IPS-15b (cell line): ENCODE measurements at regions not wholly inside any gene's neighbourhood (a gene's known extent, or its start where the extent isn't known, plus 50 kb on each side); places are given as distances from the start of the nearest gene placed in this dataset.
"Not testable (repeated sequence)": the region's sequence is repeated elsewhere in the genome, so short reads cannot be mapped to it uniquely, and the experiment has no call there.

ENCODE experiments used
- H3K27me3 ChIP-seq: one replicate; pipeline ENCODE4 v1.6.1; 2013; ENCODE audit warnings: low read length; ENCODE audit not compliant: control insufficient read depth, insufficient read depth
- H3K36me3 ChIP-seq: one replicate; pipeline ENCODE4 v1.6.1; 2013; ENCODE audit warnings: low read length; ENCODE audit not compliant: control insufficient read depth, insufficient read depth
- H3K4me1 ChIP-seq: one replicate; pipeline ENCODE4 v1.6.1; 2013; ENCODE audit warnings: mild to moderate bottlenecking, low read length; ENCODE audit not compliant: control insufficient read depth, insufficient read depth
- H3K4me3 ChIP-seq: one replicate; pipeline ENCODE4 v1.5.1; 2013; ENCODE audit warnings: low read depth, low read length
- H3K9ac ChIP-seq: one replicate; pipeline ENCODE4 v1.6.1; 2013; ENCODE audit warnings: low read depth, mild to moderate bottlenecking, low read length
- H3K9me3 ChIP-seq: one replicate; pipeline ENCODE4 v1.6.1; 2013; ENCODE audit warnings: mild to moderate bottlenecking, low read length; ENCODE audit not compliant: control insufficient read depth, insufficient read depth

- not testable (repeated sequence) for H3K4me1 ChIP-seq, H3K36me3 ChIP-seq, H3K27me3 ChIP-seq, H3K4me3 ChIP-seq, H3K9me3 ChIP-seq, H3K9ac ChIP-seq
Measured at GRCh38 chr20:30597429-30597828, 660.0 kb upstream of the DEFB115 start.

DNA sequence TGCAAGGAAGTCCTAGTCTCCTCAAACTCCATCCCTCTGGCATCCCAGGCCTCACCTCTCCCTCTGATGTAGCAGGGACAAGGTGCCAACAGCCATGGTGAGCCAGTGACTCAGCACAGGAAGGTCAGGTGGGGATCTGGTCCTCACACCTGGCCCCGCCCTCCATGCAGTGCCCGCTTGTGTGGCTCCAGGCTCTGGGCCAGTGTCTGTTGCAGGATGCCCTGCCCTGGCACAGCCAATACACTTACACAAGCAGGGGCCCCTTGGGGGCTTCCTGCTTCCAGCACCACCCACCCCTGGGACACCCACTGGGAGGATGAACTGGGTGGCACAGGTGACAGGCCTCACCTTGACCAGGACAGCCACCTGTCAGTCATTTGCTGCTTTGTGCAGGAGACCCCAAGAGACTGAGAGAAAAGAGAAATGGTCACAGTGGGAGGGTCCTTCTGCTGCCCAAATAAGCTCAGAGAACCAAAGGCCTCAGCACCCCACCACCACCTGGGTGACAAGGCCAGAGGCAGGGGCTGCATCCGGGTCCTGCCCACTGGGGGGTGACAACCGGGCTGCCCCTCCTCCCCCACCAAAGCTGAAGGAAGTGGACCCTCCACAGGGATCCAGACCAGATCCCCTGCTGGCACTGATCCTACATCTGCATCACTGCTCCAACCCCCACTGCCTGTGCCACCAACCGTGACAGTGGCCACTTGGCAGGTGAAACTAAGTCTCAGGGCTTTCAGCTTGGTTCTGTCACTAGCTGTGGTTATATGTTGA lies 658.8 kb upstream of the DEFB115 start:
- no peak overlapping the region for H3K4me3 ChIP-seq
- no peaks in the 10 kb centered on the region for H3K27me3 ChIP-seq
- no peak overlapping the region for H3K9ac ChIP-seq
- H3K4me1 ChIP-seq: no peaks in the 10 kb centered on the region
- H3K36me3 ChIP-seq: no peaks in the 10 kb centered on the region
- no peaks in the 10 kb centered on the region for H3K9me3 ChIP-seq

- H3K9ac ChIP-seq: no peak overlapping the region
- no peaks in the 10 kb centered on the region for H3K36me3 ChIP-seq
- no peaks in the 10 kb centered on the region for H3K9me3 ChIP-seq
- no peaks in the 10 kb centered on the region for H3K4me1 ChIP-seq
- H3K4me3 ChIP-seq: no peak overlapping the region
- no peaks in the 10 kb centered on the region for H3K27me3 ChIP-seq
Measured at GRCh38 chr20:30599990-30600389, 657.5 kb upstream of the DEFB115 start.

GRCh38 chr20:30601974-30602373 lies 655.5 kb upstream of the DEFB115 start:
- H3K36me3 ChIP-seq: no peaks in the 10 kb centered on the region
- no peaks in the 10 kb centered on the region for H3K27me3 ChIP-seq
- H3K4me1 ChIP-seq: no peaks in the 10 kb centered on the region
- no peak overlapping the region for H3K9ac ChIP-seq
- no peak overlapping the region for H3K4me3 ChIP-seq
- H3K9me3 ChIP-seq: peaks cover 2% of the 10 kb centered on the region

DNA sequence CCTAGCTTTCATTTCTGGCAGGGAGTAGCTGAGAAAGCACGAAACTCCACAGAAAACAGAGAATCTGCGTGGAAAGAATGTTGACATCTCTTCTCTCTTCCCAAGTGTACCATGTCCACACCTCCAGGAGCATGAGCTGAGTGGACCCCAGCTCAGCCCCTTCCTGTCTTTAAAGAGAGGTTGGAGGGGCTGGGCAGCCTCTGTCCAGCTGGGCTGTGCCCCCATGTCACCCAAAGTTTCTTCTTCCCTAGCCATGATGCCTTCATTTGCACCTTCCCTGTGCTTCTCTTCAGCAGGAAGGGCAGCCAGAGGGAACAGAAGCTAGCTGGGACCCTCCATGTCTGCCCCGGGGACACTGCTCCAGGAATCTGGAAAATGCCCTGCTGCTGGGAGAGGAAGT lies 655.0 kb upstream of the DEFB115 start:
- Histone ChIP-seq H3K9ac (no peak overlapping the region), H3K36me3 (no peaks in the 10 kb centered on the region), H3K4me1 (no peaks in the 10 kb centered on the region), H3K9me3 (peaks cover 4% of the 10 kb centered on the region), H3K4me3 (no peak overlapping the region), H3K27me3 (no peaks in the 10 kb centered on the region)

DNA sequence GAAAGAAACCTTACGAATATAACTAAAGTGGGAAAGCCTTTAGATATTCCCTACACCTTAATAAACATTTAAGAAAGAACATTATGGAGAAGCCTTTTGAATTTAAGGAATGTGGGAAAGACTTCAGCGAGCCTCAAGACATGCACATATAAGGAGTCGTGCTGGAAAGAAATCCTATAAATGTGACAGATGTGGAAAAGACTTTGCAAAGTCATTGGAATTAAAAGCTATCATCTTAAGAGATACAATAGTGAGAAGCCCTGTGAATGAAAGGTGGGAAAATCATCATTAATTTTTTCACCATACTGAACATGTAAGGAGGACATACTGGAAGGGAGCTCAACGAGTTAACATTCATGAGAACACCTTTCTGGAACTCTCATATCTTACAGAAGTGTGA lies 650.5 kb upstream of the DEFB115 start:
- Histone ChIP-seq H3K4me3 (no peak overlapping the region), H3K9ac (no peak overlapping the region), H3K4me1 (no peaks in the 10 kb centered on the region), H3K36me3 (no peaks in the 10 kb centered on the region), H3K27me3 (no peaks in the 10 kb centered on the region), H3K9me3 (peaks cover 6% of the 10 kb centered on the region)

DNA sequence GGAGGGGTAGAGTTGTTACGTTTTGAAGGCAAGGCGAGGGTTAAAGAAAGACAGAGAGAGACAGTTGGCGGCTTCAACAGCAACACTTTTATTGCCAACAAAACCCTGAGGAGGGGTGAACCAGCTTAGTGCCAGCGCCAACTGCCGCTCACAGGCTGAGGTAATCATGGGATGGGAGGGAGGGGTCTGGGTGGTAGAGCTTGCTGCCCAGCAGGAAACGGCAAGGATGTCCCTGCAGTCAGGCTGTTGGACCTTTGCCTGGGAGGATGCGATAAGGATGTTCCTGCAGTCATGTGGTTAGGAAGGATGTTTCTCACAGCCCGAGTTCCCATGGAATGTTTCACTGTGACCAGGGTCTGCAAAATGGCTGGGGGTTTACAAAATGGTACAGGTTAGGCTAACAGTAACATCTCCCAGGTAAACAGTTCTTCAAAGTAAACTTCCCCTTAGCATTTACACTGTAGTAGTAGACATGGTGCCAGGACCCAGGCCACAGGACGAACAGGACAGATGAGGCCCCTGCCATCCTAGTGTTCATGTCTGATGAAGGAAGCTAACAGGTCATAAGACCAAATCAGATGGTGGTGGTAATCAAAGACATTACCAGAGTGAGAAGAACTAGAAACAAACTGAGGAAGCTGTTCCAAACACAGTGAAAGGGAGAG lies 647.3 kb upstream of the DEFB115 start:
- H3K4me1 ChIP-seq: no peaks in the 10 kb centered on the region
- H3K9me3 ChIP-seq: peaks cover 6% of the 10 kb centered on the region
- H3K9ac ChIP-seq: no peak overlapping the region
- no peak overlapping the region for H3K4me3 ChIP-seq
- H3K27me3 ChIP-seq: no peaks in the 10 kb centered on the region
- H3K36me3 ChIP-seq: no peaks in the 10 kb centered on the region

GRCh38 chr20:30610751-30611150 lies 646.7 kb upstream of the DEFB115 start:
- Histone ChIP-seq H3K4me3 (no peak overlapping the region), H3K36me3 (no peaks in the 10 kb centered on the region), H3K4me1 (no peaks in the 10 kb centered on the region), H3K9me3 (peaks cover 6% of the 10 kb centered on the region), H3K27me3 (no peaks in the 10 kb centered on the region), H3K9ac (no peak overlapping the region)

- Histone ChIP-seq H3K9me3 (peaks cover 6% of the 10 kb centered on the region), H3K9ac (no peak overlapping the region), H3K36me3 (no peaks in the 10 kb centered on the region), H3K4me3 (no peak overlapping the region), H3K27me3 (no peaks in the 10 kb centered on the region), H3K4me1 (no peaks in the 10 kb centered on the region)
Measured at GRCh38 chr20:30611239-30611984, 646.1 kb upstream of the DEFB115 start.

DNA sequence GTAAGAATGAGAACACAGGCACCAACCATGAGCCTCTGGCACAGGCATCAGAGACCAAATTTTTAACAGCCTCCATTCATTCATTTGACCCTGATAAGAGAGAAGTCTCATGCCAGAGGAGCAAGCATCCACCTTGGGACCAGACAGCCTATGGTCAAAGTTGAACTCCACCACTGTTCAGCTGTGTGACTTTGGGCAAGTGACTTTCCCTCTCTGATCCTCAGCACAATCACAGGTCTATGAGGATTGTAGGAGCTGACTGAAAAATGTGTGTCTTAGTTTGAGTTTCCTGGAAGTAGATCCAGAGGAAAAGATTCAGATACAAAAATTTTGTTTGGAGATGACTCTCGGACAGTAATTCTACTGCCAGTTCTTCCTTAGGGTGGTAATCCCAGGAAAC lies 645.1 kb upstream of the DEFB115 start:
- Histone ChIP-seq H3K4me3 (no peak overlapping the region), H3K4me1 (no peaks in the 10 kb centered on the region), H3K9me3 (peaks cover 3% of the 10 kb centered on the region), H3K9ac (no peak overlapping the region), H3K27me3 (no peaks in the 10 kb centered on the region), H3K36me3 (no peaks in the 10 kb centered on the region)

DNA sequence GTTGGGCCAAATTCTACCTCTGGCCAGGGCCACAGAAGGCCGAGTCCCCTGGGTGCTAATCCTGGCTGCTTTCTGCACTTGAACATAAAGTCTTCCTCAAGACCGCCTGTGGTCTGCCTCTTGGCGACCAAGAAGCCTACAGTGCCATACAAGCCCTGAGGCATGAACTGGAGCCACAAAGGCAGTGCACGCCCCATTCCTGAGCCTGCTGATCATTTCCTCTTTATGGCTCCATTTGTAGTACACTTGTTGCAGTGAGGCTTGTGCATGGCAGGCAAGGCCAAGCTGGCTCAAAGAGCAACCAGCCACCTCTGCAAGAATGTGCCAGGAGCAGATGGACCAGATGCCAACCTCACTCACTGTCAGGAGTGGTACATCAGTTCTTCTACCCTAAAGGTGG lies 636.1 kb upstream of the DEFB115 start:
- H3K9me3 ChIP-seq, H3K4me3 ChIP-seq, H3K9ac ChIP-seq, H3K27me3 ChIP-seq, H3K4me1 ChIP-seq, H3K36me3 ChIP-seq: not testable (repeated sequence)

- not testable (repeated sequence) for H3K9ac ChIP-seq, H3K4me3 ChIP-seq, H3K9me3 ChIP-seq, H3K4me1 ChIP-seq, H3K27me3 ChIP-seq, H3K36me3 ChIP-seq
Measured at GRCh38 chr20:30624310-30624709, 633.2 kb upstream of the DEFB115 start.
